Epithelial cell of esophagus (primary cell): ENCODE measurements at regions not wholly inside any gene's neighbourhood (a gene's known extent, or its start where the extent isn't known, plus 50 kb on each side); places are given as distances from the start of the nearest gene placed in this dataset.

ENCODE experiments used
- DNase-seq: peaks from one replicate; pipeline ENCODE4 v3.0.0; 2010; ENCODE audit warnings: low read depth
- H3K4me3 ChIP-seq: 2 replicates; pipeline ENCODE4 v1.5.1; 2011; ENCODE audit warnings: mild to moderate bottlenecking, low read length, control low read depth
- CTCF ChIP-seq: IDR thresholded peaks from 2 replicates; pipeline ENCODE4 v1.5.1; 2011; ENCODE audit warnings: low read depth, mild to moderate bottlenecking, low read length, control low read depth, inconsistent platforms; ENCODE audit not compliant: insufficient read depth; ENCODE audit errors: missing control alignments

DNA sequence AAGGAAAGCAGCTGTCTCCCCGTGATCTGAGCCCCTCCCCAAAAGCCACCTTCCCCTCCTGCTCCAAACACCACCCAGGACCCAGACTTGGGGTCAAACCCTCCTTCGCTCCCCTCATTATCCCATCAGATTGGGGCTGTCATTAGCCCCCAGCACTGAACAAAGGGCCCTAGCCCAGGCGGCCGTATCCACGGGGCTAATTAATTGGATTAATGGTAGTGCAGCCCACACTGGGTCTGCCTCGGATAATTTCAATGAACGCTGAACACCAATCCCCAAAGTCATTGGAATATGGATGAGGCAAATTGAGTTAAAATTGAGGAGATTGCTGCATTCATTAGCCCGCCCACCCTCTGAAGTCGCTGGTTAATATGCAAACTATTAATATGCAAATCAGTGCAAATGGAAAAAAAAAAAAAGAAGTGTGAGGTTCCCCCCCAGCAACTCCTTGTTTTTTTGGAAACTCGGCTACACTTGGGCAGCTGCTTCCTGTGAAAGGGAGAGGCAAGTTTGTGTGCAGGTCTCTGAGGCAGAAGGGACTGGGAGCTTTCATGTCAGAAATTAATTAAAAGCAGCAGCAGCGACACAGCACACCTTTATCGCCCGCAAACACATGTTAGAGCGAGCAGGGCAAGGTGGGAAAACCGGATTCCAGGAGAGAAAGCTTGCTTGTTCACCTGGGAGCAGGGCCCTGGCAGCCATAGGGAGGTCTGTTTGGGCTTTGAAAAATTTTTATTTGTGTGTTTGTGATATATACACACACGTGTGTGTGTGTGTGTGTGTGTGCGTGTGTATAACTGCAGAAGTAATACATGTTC is 517.8 kb downstream of the MIAT start:
- H3K4me3 ChIP-seq: no peak overlapping the region
- peak; percentile 44 for DNase-seq
- no peak for TF ChIP-seq CTCF

- TF ChIP-seq CTCF: no peak
- no peak for DNase-seq
- no peak overlapping the region for H3K4me3 ChIP-seq
These were observed 518.6 kb downstream of the MIAT start for GRCh38 chr22:27175974-27176373.

- TF ChIP-seq CTCF: no peak
- no peak for DNase-seq
- H3K4me3 ChIP-seq: no peak overlapping the region
These were observed 521.8 kb downstream of the MIAT start for GRCh38 chr22:27179161-27179560.

- TF ChIP-seq CTCF: no peak
- DNase-seq: no peak
These were observed 524.1 kb downstream of the MIAT start for GRCh38 chr22:27181537-27181936.

GRCh38 chr22:27183474-27183873 is 526.1 kb downstream of the MIAT start:
- TF ChIP-seq CTCF: no peak
- DNase-seq: peak; percentile 83
- H3K4me3 ChIP-seq: no peak overlapping the region

More at GRCh38 chr22:27181537-27181936, 524.1 kb downstream of the MIAT start:
- H3K4me3 ChIP-seq: no peak overlapping the region

GRCh38 chr22:27185099-27185709 is 527.8 kb downstream of the MIAT start:
- DNase-seq: no peak
- no peak for TF ChIP-seq CTCF
- no peak overlapping the region for H3K4me3 ChIP-seq
